Activated CD4-positive, alpha-beta memory T cell treated with anti-CD3 and anti-CD28 coated beads, Interleukin-2, amount 10 ng/mL, durations not matched to agents 7 days and 5 days (primary cell): ENCODE measurements at regions not wholly inside any gene's neighbourhood (a gene's known extent, or its start where the extent isn't known, plus 50 kb on each side); places are given as distances from the start of the nearest gene placed in this dataset.

Source experiments
- CTCF ChIA-PET: fragments of 350-600 bp; sonication (Branson Sonifier 250); formaldehyde crosslinking; loops from one replicate; lab custom pipeline; 2021; ENCODE audit warnings: antibody characterized with exemption, inconsistent platforms; lab: Charles Lee
- POLR2A ChIA-PET: fragments of 350-600 bp; sonication (Branson Sonifier 250); formaldehyde crosslinking; loops from one replicate; lab custom pipeline; 2021; ENCODE audit warnings: antibody characterized with exemption; lab: Charles Lee
- DNase-seq: peaks from one replicate; pipeline ENCODE4 v3.0.0-alpha.2; 2020
- H3K27ac Mint-ChIP-seq: one replicate; pipeline ENCODE4 v1.8.0; 2021; ENCODE audit warnings: mild to moderate bottlenecking, mixed read lengths
- H3K27me3 Mint-ChIP-seq: one replicate; pipeline ENCODE4 v1.8.0; 2021; ENCODE audit warnings: mixed read lengths
- H3K36me3 Mint-ChIP-seq: one replicate; pipeline ENCODE4 v1.8.0; 2021; ENCODE audit warnings: low read depth, mixed read lengths
- H3K4me1 Mint-ChIP-seq: one replicate; pipeline ENCODE4 v1.8.0; 2021; ENCODE audit warnings: mixed read lengths
- H3K4me3 Mint-ChIP-seq: one replicate; pipeline ENCODE4 v1.8.0; 2021; ENCODE audit warnings: mild to moderate bottlenecking, mixed read lengths
- H3K9me3 Mint-ChIP-seq: one replicate; pipeline ENCODE4 v1.8.0; 2021; ENCODE audit warnings: mixed read lengths

DNA sequence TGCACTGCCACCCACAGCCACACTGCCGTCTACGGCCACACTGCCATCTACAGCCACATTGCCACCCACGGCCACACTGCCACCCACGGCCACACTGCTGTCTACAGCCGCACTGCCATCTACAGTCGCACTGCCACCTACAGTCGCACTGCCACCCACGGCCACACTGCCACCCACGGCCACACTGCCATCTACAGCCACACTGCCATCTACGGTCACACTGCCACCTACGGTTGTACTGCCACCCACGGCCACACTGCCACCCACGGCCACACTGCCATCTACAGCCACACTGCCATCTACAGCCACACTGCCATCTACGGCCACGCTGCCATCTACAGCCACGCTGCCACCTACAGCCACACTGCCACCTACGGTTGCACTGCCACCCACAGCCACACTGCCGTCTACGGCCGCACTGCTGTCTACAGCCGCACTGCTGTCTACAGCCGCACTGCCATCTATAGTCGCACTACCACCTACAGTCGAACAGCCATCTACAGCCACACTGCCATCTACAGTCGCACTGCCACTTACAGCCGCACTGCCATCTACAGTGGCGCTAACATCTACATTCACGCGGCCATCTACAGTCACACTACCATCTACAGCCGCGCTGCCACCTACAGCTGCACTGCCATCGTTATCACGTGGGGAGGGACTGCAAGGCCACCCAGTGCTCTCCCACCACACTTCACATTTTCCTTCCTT, 154.6 kb upstream of the AFDN start:
- H3K36me3 Mint-ChIP-seq, result peaks cover 10% of the 10 kb centered on the region
- no peak overlapping the region for H3K4me3 Mint-ChIP-seq
- no peaks in the 10 kb centered on the region for H3K4me1 Mint-ChIP-seq
- peaks cover 18% of the 10 kb centered on the region for H3K9me3 Mint-ChIP-seq
- no peak for DNase-seq
- CTCF ChIA-PET, result no interaction called here
- POLR2A ChIA-PET, result no interaction called here
- H3K27ac Mint-ChIP-seq, result no peak overlapping the region
- peaks cover 24% of the 10 kb centered on the region for H3K27me3 Mint-ChIP-seq

DNA sequence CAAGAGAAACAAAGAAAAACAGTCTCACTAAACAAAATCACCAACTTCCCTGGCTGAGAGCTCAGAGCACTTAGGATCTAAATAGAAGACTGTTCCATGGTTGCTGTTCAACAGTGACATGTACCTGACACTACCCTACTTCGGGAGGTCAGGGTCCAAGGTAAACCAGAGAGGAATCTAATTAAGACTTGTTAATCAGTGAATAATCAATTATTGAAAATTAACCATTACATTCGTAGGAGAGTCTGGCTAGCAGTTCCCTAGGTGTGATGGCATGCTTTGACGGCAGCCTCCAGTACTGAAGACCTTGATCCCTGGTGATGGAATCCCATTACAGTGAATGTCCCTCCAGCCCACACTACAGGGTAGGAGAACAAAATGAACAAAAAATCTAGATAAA, 154.0 kb upstream of the AFDN start:
- ChIA-PET POLR2A (no interaction called here), CTCF (no interaction called here)
- H3K9me3 Mint-ChIP-seq, result peaks cover 18% of the 10 kb centered on the region
- no peaks in the 10 kb centered on the region for H3K4me1 Mint-ChIP-seq
- peaks cover 10% of the 10 kb centered on the region for H3K36me3 Mint-ChIP-seq
- H3K27me3 Mint-ChIP-seq, result peaks cover 31% of the 10 kb centered on the region
- H3K4me3 Mint-ChIP-seq, result no peak overlapping the region
- DNase-seq, result no peak
- no peak overlapping the region for H3K27ac Mint-ChIP-seq

DNA sequence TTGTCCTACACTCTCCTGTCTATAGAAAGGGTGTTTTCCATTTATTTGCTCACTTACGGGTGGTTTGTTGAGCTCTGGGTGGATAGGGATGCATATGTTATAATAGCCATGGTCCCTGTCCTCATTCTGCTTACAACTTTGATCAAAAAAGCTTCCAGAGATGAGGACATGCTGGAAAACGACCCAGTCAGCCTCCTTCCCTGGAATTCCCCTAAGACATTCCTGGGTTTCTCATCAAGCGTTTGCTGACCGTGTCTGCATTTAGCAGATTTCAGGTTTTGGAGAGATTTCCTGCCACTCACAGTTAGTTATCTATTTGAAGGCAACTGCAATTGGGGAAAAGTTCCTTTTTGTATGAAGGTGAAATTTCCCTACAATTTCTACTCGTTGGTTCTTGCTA, 152.8 kb upstream of the AFDN start:
- Mint-ChIP-seq H3K27me3 (peaks cover 41% of the 10 kb centered on the region), H3K4me1 (no peaks in the 10 kb centered on the region), H3K36me3 (peaks cover 10% of the 10 kb centered on the region), H3K4me3 (no peak overlapping the region), H3K27ac (no peak overlapping the region), H3K9me3 (peaks cover 18% of the 10 kb centered on the region)
- ChIA-PET CTCF (no interaction called here), POLR2A (no interaction called here)
- no peak for DNase-seq

DNA sequence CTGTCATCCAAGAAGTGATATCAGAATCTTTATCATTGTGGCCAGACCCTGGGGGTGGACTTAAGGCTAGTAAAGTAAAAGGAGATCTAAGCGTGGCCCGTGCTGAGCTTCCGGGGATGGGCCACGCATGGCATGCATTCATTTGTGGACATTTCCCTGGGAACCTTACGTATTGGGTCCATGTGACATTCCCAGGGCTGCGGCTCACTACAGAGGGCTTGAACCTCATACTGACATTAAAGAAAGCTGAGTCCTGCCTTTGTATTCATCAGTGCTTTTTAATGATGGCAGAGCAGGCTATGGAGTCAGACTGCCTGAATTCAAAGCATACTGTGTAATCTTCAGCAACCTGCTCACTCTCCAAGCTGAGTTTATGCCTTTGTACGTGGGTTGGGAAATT, 152.2 kb upstream of the AFDN start:
- no peaks in the 10 kb centered on the region for H3K4me1 Mint-ChIP-seq
- no peak for DNase-seq
- no peak overlapping the region for H3K27ac Mint-ChIP-seq
- H3K27me3 Mint-ChIP-seq, result peaks cover 46% of the 10 kb centered on the region
- H3K4me3 Mint-ChIP-seq, result no peak overlapping the region
- H3K36me3 Mint-ChIP-seq, result peaks cover 10% of the 10 kb centered on the region
- peaks cover 18% of the 10 kb centered on the region for H3K9me3 Mint-ChIP-seq
- POLR2A ChIA-PET, result no interaction called here
- CTCF ChIA-PET, result no interaction called here

DNA sequence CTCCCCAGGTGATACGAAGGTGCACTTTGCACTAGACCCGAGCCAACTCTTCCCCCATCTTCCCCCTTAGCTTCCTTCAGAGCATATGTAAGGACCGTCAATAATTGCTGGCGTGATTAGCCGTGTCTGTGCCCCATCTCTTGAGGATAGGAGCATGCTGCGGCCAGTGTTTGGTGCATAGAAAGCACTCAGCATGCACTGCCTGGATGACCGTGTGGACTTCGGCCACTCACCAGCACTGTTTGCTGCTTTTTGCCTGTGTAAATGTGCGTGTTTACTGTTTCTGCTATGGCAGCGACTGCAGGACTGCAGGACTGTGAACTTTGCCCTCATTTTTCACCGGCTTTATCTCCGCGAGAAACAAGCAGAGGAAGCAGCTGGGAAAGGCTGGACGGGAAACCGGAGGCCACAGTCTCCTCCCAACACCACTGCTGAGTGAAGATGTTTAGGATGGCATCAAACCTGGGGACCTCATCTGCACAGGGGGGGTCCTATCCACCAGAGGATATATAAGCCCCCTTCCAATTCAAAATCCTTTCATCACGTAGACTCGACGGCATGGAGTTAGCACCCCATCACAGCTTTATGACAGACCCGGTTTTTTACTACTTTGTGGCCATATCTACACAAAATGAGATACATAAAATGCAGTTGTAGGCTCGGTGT, 150.6 kb upstream of the AFDN start:
- Mint-ChIP-seq H3K9me3 (peaks cover 15% of the 10 kb centered on the region), H3K4me3 (no peak overlapping the region), H3K27me3 (peaks cover 59% of the 10 kb centered on the region), H3K36me3 (peaks cover 10% of the 10 kb centered on the region), H3K4me1 (no peaks in the 10 kb centered on the region), H3K27ac (no peak overlapping the region)
- POLR2A ChIA-PET, result interaction anchor here (1.1 kb wide), 1 partner anchor 33 kb away, joined by 3 read pairs; no protein-coding TSS in a partner anchor
- no peak for DNase-seq
- CTCF ChIA-PET, result no interaction called here

DNA sequence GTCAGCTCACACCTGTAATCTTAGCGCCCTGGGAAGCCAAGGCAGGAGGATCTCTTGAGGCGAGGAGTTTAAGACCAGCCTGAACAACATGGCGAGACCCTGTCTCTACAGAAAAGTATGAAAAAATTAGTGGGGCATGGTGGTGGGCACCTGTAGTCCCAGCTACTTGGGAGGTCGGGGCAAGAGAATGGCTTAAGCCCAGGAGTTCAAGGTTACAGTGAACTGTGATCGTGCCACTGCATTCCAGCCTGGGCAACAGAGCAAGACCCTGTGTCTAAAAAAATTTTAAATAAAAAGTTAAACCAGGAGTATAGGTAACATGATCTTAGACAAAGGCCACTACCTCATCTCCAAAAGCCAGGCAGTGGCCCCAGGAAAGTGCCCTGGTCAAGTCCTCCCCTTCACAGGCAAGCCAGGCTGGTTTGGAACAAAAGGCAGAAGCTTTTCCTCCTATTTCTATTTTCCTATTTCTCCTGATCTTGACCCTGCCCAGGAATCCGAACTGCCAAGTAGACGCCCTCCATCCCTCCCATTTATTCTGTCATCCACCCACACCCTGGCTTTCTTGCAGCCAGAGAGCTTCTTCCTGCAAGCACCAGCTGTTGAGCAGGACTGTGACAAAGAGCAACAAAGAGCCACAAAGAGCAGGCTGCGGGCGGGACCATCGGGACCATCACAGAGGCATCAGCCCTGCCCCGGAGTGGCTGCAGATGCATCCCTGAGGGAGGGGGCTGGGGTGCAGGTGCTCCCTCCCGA, 149.9 kb upstream of the AFDN start:
- no peak overlapping the region for H3K27ac Mint-ChIP-seq
- peaks cover 8% of the 10 kb centered on the region for H3K9me3 Mint-ChIP-seq
- no peak overlapping the region for H3K4me3 Mint-ChIP-seq
- ChIA-PET CTCF (no interaction called here), POLR2A (interaction anchor here (1.1 kb wide), 1 partner anchor 32 kb away, joined by 3 read pairs; no protein-coding TSS in a partner anchor)
- peaks cover 3% of the 10 kb centered on the region for H3K36me3 Mint-ChIP-seq
- H3K27me3 Mint-ChIP-seq, result peaks cover 65% of the 10 kb centered on the region
- DNase-seq, result no peak
- no peaks in the 10 kb centered on the region for H3K4me1 Mint-ChIP-seq

DNA sequence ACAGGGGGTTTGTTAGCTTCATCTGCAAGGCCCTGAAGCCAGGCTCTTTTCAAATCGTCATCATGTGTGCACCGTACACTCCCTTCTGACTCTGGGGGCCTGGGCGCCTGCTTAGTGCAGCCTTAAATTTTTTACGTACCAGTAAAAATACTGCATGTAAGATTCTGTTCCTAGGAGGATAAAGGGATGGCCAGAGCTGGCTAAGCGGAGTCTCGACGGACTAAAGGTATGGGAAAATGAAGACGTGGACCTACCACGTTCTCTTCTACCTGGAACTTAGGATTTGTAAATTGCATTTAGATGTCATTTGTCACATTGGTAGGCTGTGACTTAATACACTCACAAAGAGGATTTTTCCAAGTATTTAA, 149.3 kb upstream of the AFDN start:
- H3K36me3 Mint-ChIP-seq, result peaks cover 3% of the 10 kb centered on the region
- no peak overlapping the region for H3K4me3 Mint-ChIP-seq
- no peak for DNase-seq
- H3K27me3 Mint-ChIP-seq, result peaks cover 67% of the 10 kb centered on the region
- no peaks in the 10 kb centered on the region for H3K4me1 Mint-ChIP-seq
- CTCF ChIA-PET, result no interaction called here
- POLR2A ChIA-PET, result no interaction called here
- no peak overlapping the region for H3K27ac Mint-ChIP-seq
- peaks cover 2% of the 10 kb centered on the region for H3K9me3 Mint-ChIP-seq

DNA sequence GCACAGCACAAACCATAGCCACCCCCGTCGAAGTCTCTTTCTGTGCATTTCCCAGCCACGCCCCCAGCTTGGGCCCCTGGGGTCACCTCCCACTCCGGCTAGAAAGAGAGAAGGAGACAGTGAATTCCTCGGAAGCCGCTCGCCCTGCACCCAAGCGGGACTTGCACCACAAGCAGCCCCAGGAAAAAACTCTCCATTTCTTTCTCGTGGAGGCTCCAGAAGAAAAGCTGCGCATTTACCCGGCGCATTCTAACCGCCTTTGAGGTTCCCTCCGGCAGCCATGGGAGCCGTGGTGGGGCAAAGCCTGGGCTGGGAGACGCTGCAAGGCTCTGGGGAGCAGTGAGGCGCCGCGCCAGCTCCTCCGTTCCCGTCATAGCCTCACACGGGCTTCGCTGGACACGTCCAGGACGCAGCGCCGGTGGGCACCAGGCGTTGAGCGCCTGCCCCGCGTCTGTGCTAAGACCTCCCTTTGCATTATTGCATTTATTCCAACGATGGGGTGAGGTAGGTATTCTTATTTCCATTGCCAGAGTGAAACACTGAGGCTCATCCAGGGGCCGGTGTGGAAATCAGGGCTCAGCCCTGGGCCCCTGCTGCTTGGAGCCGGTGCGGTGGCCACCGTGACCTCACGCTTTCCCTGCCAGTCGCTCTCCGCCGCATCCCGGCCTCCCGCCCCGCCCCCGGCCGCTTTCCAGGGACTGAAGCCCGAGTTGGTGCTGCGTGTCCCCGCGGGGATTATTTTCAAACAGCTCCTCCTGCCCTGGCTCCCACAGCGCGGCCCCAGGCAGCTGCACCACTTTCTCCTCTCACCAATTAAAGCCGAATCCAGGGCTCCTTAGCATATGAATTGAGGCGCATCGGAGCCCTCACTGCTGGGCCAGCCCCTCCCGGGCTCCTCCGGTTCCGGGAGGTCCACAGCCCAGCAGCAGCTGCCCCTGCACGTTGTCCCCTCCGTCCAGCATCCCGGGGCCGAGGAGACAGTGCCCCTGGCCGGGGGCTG, 148.3 kb upstream of the AFDN start:
- H3K4me1 Mint-ChIP-seq, result no peaks in the 10 kb centered on the region
- DNase-seq, result no peak
- no peaks in the 10 kb centered on the region for H3K9me3 Mint-ChIP-seq
- H3K27me3 Mint-ChIP-seq, result peaks cover 71% of the 10 kb centered on the region
- ChIA-PET CTCF (no interaction called here), POLR2A (no interaction called here)
- no peak overlapping the region for H3K27ac Mint-ChIP-seq
- no peak overlapping the region for H3K4me3 Mint-ChIP-seq
- no peaks in the 10 kb centered on the region for H3K36me3 Mint-ChIP-seq

DNA sequence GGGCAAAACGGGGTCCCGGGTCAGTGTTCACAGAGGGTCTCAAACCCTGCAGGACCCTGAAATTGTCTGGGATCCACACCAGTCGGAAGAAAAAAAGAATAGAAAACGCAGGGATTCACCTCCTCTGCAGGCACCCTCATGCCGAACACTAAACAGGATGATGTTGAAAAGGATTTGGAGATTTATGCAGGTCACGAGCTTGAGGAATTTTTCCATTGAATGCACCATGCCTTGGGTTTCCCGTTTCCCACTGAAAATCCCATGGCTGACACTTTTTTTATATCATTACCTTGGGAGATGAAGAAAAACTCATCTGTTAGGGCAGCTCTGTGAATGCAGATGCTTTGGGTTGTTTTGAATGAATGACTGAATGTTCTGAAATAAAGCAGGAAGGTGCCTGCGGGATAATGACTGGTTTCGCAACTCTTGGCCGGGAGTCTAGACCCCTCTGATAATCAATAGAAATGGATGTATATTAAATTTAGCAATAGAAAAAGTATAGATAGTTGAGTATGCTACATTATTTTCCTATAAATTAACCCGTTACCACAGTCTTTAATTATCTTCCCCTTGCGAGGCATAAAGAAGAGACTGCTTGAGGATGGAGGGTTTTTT, 147.5 kb upstream of the AFDN start:
- H3K4me3 Mint-ChIP-seq, result no peak overlapping the region
- no peaks in the 10 kb centered on the region for H3K9me3 Mint-ChIP-seq
- no peaks in the 10 kb centered on the region for H3K36me3 Mint-ChIP-seq
- POLR2A ChIA-PET, result no interaction called here
- DNase-seq, result no peak
- CTCF ChIA-PET, result no interaction called here
- peaks cover 78% of the 10 kb centered on the region for H3K27me3 Mint-ChIP-seq
- H3K27ac Mint-ChIP-seq, result no peak overlapping the region
- H3K4me1 Mint-ChIP-seq, result no peaks in the 10 kb centered on the region

DNA sequence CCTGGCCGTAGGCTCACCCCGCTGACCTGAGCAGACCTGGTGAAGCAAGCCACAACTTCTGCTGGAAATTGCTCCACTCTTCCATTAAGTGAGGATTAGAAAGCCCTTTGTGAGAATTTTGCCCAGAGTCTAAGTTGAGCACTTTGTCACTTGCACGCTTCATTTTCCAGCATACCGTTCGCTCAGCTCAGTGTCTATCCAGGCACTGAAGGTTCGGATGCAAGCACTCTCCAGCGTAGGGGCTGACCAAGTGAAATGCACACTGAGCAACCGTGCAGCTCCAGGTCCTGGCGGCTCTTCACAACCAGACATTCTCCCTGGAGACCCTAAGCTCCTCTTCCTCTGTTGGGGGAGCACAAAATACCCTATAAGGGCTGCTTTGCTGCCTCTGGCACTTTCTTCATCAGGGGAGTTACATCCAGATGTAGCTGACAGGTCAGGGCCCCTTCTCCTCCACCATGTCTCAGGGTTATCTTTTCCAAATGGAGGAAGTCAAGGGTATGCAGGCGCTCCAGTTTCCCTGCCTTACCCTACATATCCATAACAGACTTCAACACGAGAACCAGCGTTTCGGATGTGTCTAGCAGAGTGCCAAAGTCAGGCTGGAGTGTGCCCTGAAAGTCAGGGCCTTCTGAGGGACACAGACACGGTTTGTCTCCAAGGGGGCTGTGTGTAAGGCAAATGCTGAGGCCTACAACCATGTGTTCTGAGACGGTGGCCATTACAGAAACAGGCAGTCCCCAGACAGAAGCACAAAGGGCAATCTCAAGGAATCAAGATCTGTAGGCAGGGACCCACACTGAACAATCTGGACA, 146.7 kb upstream of the AFDN start:
- POLR2A ChIA-PET, result no interaction called here
- CTCF ChIA-PET, result no interaction called here
- H3K36me3 Mint-ChIP-seq, result no peaks in the 10 kb centered on the region
- H3K27me3 Mint-ChIP-seq, result peaks cover 80% of the 10 kb centered on the region
- no peak overlapping the region for H3K27ac Mint-ChIP-seq
- no peaks in the 10 kb centered on the region for H3K9me3 Mint-ChIP-seq
- no peak overlapping the region for H3K4me3 Mint-ChIP-seq
- H3K4me1 Mint-ChIP-seq, result no peaks in the 10 kb centered on the region
- DNase-seq, result no peak

DNA sequence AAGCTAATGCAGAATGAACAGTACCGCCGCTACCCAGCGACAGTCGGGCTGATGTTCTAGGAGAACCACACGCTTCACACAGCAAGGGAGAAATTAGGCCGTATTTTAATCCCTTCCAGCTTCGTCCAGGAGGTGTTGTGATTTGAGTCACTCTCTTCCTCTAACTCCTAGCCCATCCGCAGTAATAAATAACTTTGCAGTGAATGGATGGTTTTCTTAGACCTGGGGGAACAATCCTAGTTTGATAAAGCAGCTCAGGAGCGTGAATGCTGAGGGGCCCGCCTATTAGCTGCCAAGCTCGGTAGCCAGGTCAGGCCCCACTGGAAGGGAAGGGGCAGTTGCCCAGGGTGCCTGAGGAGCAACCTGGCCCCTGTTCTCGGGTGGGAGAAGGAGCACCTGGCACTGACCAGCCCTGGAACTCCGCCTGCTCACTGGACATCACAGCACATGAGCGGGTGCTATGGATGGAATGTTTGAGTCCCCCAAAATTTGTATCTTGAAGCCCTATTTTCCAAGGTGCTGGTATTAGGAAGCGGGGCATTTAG, 146.0 kb upstream of the AFDN start:
- POLR2A ChIA-PET, result no interaction called here
- H3K27ac Mint-ChIP-seq, result no peak overlapping the region
- no peaks in the 10 kb centered on the region for H3K4me1 Mint-ChIP-seq
- H3K4me3 Mint-ChIP-seq, result no peak overlapping the region
- no peak for DNase-seq
- H3K9me3 Mint-ChIP-seq, result no peaks in the 10 kb centered on the region
- CTCF ChIA-PET, result no interaction called here
- no peaks in the 10 kb centered on the region for H3K36me3 Mint-ChIP-seq
- H3K27me3 Mint-ChIP-seq, result peaks cover 78% of the 10 kb centered on the region
